ENCODE measurements at regions not wholly inside any gene's neighbourhood (a gene's known extent, or its start where the extent isn't known, plus 50 kb on each side); places are given as distances from the start of the nearest gene placed in this dataset.

GRCh38 chr7:114787556-114787955 lies 134.3 kb upstream of the MDFIC start:
- TF ChIP-seq CTCF (IDR thresholded peaks at IDR 0.05 in 2 of 3, conservative IDR thresholded peaks at IDR 0.05 in 1 of 3; ENCODE audit: borderline replicate concordance in 1 of 3, insufficient read depth in 1 of 3, low read depth in 2 of 3, low read length in 2 of 3), result no peak
- TF ChIP-seq JUND (IDR thresholded peaks at IDR 0.05), result no peak
- no peak for TF ChIP-seq EZH2phosphoT487 (IDR thresholded peaks at IDR 0.05; ENCODE audit: borderline replicate concordance)
- TF ChIP-seq POLR2AphosphoS5 (IDR thresholded peaks at IDR 0.05; ENCODE audit: low read depth, low read length), result no peak
- no peak for TF ChIP-seq POLR2A (IDR thresholded peaks at IDR 0.05; ENCODE audit: borderline replicate concordance, extremely low read depth, insufficient read depth, insufficient read length)
- no peak for TF ChIP-seq EZH2 (IDR thresholded peaks at IDR 0.05)
- no peak for TF ChIP-seq REST (IDR thresholded peaks at IDR 0.05; ENCODE audit: low read depth)
- TF ChIP-seq TCF7L2 (IDR thresholded peaks at IDR 0.05; ENCODE audit: borderline replicate concordance, extremely low read depth, insufficient read depth, insufficient read length), result no peak
- no peak for TF ChIP-seq MAX (IDR thresholded peaks at IDR 0.05)
- no peak for TF ChIP-seq SRF (IDR thresholded peaks at IDR 0.05; ENCODE audit: low read depth)
- no peak for TF ChIP-seq ZNF274 (IDR thresholded peaks at IDR 0.05; ENCODE audit: low read depth, low read length)
- TF ChIP-seq CEBPB (IDR thresholded peaks at IDR 0.05; ENCODE audit: low read depth), result no peak
- TF ChIP-seq YY1 (IDR thresholded peaks at IDR 0.05; ENCODE audit: extremely low read depth, insufficient replicate concordance, low read depth, low read length), result no peak
- no peak for TF ChIP-seq RAD21 (IDR thresholded peaks at IDR 0.05; ENCODE audit: low read depth)

Measured in HCT116 (cell line).